ENCODE measurements at regions not wholly inside any gene's neighbourhood (a gene's known extent, or its start where the extent isn't known, plus 50 kb on each side); places are given as distances from the start of the nearest gene placed in this dataset.

- peaks cover 0 to 4% (median 0%) of the 10 kb centered on the region in 3 donors for H3K9me3 ChIP-seq
- intact Hi-C loops (cut with DNase I): no loop called here
- no peak overlapping the region for H3K4me3 ChIP-seq
- H3K27me3 ChIP-seq: no peaks in the 10 kb centered on the region
- no peaks in the 10 kb centered on the region for H3K36me3 ChIP-seq (replicated peaks in 1 of 2; ENCODE audit: insufficient read depth in 1 of 2, low read depth in 2 of 2)
- ATAC-seq (no peak), DNase-seq (no peak)
- H3K4me1 ChIP-seq: no peaks in the 10 kb centered on the region
- 38 to 59% methylated on average over 1 of the region's 1 CpG for WGBS, 2 donors
- TF ChIP-seq POLR2A (IDR thresholded peaks at IDR 0.05): no peak
- TF ChIP-seq, protein P1, sequence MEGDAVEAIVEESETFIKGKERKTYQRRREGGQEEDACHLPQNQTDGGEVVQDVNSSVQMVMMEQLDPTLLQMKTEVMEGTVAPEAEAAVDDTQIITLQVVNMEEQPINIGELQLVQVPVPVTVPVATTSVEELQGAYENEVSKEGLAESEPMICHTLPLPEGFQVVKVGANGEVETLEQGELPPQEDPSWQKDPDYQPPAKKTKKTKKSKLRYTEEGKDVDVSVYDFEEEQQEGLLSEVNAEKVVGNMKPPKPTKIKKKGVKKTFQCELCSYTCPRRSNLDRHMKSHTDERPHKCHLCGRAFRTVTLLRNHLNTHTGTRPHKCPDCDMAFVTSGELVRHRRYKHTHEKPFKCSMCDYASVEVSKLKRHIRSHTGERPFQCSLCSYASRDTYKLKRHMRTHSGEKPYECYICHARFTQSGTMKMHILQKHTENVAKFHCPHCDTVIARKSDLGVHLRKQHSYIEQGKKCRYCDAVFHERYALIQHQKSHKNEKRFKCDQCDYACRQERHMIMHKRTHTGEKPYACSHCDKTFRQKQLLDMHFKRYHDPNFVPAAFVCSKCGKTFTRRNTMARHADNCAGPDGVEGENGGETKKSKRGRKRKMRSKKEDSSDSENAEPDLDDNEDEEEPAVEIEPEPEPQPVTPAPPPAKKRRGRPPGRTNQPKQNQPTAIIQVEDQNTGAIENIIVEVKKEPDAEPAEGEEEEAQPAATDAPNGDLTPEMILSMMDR (IDR thresholded peaks at IDR 0.05): no peak
- no peak overlapping the region for H3K27ac ChIP-seq
Measured at GRCh38 chr2:106982350-106982749, 96.4 kb upstream of the ST6GAL2 start.

DNA sequence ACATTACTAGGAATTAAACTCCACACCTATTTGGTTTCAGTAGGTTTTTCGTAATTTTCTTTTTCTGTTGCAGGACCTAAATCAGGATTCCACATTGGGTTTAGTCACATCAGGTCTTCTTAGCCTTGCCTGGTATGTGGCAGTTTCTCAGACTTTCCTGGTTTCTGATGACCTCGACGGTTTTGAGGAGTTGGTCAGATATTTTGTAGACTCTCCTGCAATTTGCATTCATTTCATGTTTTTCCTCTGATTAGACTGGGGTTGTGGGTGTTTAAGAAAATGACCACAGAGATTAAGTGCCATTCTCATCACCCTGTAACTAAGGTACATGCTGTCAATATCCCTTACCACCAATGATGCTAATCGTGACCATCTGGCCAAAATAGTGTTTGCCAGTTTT lies 97.3 kb upstream of the ST6GAL2 start:
- Histone ChIP-seq H3K4me1 (no peaks in the 10 kb centered on the region), H3K27ac (no peak overlapping the region), H3K4me3 (no peak overlapping the region), H3K27me3 (no peaks in the 10 kb centered on the region), H3K36me3 (replicated peaks in 1 of 2; ENCODE audit: insufficient read depth in 1 of 2, low read depth in 2 of 2) (no peaks in the 10 kb centered on the region), H3K9me3 (peaks cover 0 to 4% (median 0%) of the 10 kb centered on the region in 3 donors)
- DNase-seq: no peak
- 71 to 77% methylated on average over 4 of the region's 4 CpGs for WGBS, 2 donors
- ATAC-seq: no peak
- TF ChIP-seq, protein P1 (IDR thresholded peaks at IDR 0.05): no peak
- no peak for TF ChIP-seq POLR2A (IDR thresholded peaks at IDR 0.05)
- intact Hi-C loops (cut with DNase I): no loop called here

- no peak overlapping the region for H3K4me3 ChIP-seq
- H3K27ac ChIP-seq: no peak overlapping the region
- DNase-seq (no peak), ATAC-seq (no peak)
- TF ChIP-seq, protein P1 (IDR thresholded peaks at IDR 0.05): no peak
- no peak for TF ChIP-seq POLR2A (IDR thresholded peaks at IDR 0.05)
- intact Hi-C loops (cut with DNase I): no loop called here
- no peaks in the 10 kb centered on the region for H3K4me1 ChIP-seq
- peaks cover 0 to 4% (median 0%) of the 10 kb centered on the region in 3 donors for H3K9me3 ChIP-seq
- H3K27me3 ChIP-seq: no peaks in the 10 kb centered on the region
- H3K36me3 ChIP-seq (replicated peaks in 1 of 2; ENCODE audit: insufficient read depth in 1 of 2, low read depth in 2 of 2): no peaks in the 10 kb centered on the region
- WGBS, 2 donors: 45 to 56% methylated on average over 1 of the region's 1 CpG
Measured at GRCh38 chr2:106988361-106988760, 102.4 kb upstream of the ST6GAL2 start.

GRCh38 chr2:106990297-106990696 lies 104.3 kb upstream of the ST6GAL2 start:
- no peak overlapping the region for H3K4me3 ChIP-seq
- ATAC-seq: no peak
- H3K9me3 ChIP-seq: no peaks in the 10 kb centered on the region
- no peak for DNase-seq
- TF ChIP-seq, protein P1 (IDR thresholded peaks at IDR 0.05): no peak
- TF ChIP-seq POLR2A (IDR thresholded peaks at IDR 0.05): no peak
- intact Hi-C loops (cut with DNase I): no loop called here
- no peaks in the 10 kb centered on the region for H3K4me1 ChIP-seq
- WGBS, 2 donors: 29 to 44% methylated on average over 3 of the region's 3 CpGs
- no peak overlapping the region for H3K27ac ChIP-seq
- no peaks in the 10 kb centered on the region for H3K36me3 ChIP-seq (replicated peaks in 1 of 2; ENCODE audit: insufficient read depth in 1 of 2, low read depth in 2 of 2)
- no peaks in the 10 kb centered on the region for H3K27me3 ChIP-seq

- intact Hi-C loops (cut with DNase I): no loop called here
- ATAC-seq (no peak), DNase-seq (no peak)
- Histone ChIP-seq H3K4me3 (no peak overlapping the region), H3K27ac (no peak overlapping the region), H3K36me3 (replicated peaks in 1 of 2; ENCODE audit: insufficient read depth in 1 of 2, low read depth in 2 of 2) (no peaks in the 10 kb centered on the region), H3K27me3 (no peaks in the 10 kb centered on the region), H3K9me3 (no peaks in the 10 kb centered on the region), H3K4me1 (no peaks in the 10 kb centered on the region)
- no peak for TF ChIP-seq POLR2A (IDR thresholded peaks at IDR 0.05)
- TF ChIP-seq, protein P1 (IDR thresholded peaks at IDR 0.05): no peak
- WGBS, 2 donors: 63 to 91% methylated on average over 2 of the region's 2 CpGs
Measured at GRCh38 chr2:106991866-106992265, 105.9 kb upstream of the ST6GAL2 start.
